Fibroblast of the aortic adventitia (primary cell): ENCODE measurements at regions not wholly inside any gene's neighbourhood (a gene's known extent, or its start where the extent isn't known, plus 50 kb on each side); places are given as distances from the start of the nearest gene placed in this dataset.

ENCODE experiments used
- DNase-seq: peaks from one replicate; pipeline ENCODE4 v3.0.0-alpha.2; 2010; ENCODE audit warnings: low read depth
- H3K4me3 ChIP-seq: 2 replicates; pipeline ENCODE4 v1.5.1; 2011; ENCODE audit warnings: low read depth, mild to moderate bottlenecking, control low read depth, low read length, moderate library complexity
- CTCF ChIP-seq: IDR thresholded peaks from 2 replicates; pipeline ENCODE4 v1.5.1; 2011; ENCODE audit warnings: mild to moderate bottlenecking, low read length, control low read depth, inconsistent platforms; ENCODE audit not compliant: insufficient read depth

GRCh38 chr14:89491711-89492381 is 74.8 kb upstream of the FOXN3 start:
- no peak overlapping the region for H3K4me3 ChIP-seq
- TF ChIP-seq CTCF = no peak
- no peak for DNase-seq

- no peak overlapping the region for H3K4me3 ChIP-seq
- no peak for TF ChIP-seq CTCF
- DNase-seq = no peak
These were observed 73.4 kb upstream of the FOXN3 start for GRCh38 chr14:89490466-89490865.

- TF ChIP-seq CTCF = no peak
- peak; percentile 37 for DNase-seq
- peak overlapping the region; percentile 35 for H3K4me3 ChIP-seq
These were observed 72.9 kb upstream of the FOXN3 start for GRCh38 chr14:89489761-89490437.

- no peak for DNase-seq
- no peak overlapping the region for H3K4me3 ChIP-seq
- no peak for TF ChIP-seq CTCF
These were observed 69.9 kb upstream of the FOXN3 start for GRCh38 chr14:89486961-89487360.

- TF ChIP-seq CTCF = no peak
- no peak overlapping the region for H3K4me3 ChIP-seq
- no peak for DNase-seq
These were observed 69.5 kb upstream of the FOXN3 start for GRCh38 chr14:89486505-89486904.

GRCh38 chr14:89485264-89485663 is 68.2 kb upstream of the FOXN3 start:
- no peak for TF ChIP-seq CTCF
- DNase-seq = no peak
- H3K4me3 ChIP-seq = no peak overlapping the region
